ENCODE measurements at regions not wholly inside any gene's neighbourhood (a gene's known extent, or its start where the extent isn't known, plus 50 kb on each side); places are given as distances from the start of the nearest gene placed in this dataset.

DNA sequence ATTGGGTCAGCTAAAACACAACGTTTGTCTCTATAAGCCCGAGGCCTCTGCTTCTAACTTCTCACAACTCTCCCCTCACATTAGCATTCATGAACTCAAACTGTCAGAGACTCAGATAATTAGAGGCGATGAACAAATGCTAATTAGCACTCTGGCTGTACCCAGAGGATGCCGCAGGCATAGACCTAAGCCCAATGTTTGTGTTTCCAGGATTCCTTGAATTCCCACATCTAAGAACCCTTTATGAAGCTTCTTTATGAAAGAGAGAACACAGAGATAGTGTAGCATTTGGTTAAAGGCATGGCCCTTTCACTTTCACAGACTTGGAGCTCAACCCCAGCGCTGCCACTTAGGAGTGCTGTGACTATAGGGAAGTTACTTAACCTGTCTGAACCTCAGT, 512.2 kb downstream of the GRIN2A start:
- TF ChIP-seq, protein P1, sequence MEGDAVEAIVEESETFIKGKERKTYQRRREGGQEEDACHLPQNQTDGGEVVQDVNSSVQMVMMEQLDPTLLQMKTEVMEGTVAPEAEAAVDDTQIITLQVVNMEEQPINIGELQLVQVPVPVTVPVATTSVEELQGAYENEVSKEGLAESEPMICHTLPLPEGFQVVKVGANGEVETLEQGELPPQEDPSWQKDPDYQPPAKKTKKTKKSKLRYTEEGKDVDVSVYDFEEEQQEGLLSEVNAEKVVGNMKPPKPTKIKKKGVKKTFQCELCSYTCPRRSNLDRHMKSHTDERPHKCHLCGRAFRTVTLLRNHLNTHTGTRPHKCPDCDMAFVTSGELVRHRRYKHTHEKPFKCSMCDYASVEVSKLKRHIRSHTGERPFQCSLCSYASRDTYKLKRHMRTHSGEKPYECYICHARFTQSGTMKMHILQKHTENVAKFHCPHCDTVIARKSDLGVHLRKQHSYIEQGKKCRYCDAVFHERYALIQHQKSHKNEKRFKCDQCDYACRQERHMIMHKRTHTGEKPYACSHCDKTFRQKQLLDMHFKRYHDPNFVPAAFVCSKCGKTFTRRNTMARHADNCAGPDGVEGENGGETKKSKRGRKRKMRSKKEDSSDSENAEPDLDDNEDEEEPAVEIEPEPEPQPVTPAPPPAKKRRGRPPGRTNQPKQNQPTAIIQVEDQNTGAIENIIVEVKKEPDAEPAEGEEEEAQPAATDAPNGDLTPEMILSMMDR (IDR thresholded peaks at IDR 0.05) = no peak
- TF ChIP-seq POLR2AphosphoS5 (IDR thresholded peaks at IDR 0.05; ENCODE audit: low read depth, low read length) (no peak), SIN3A (IDR thresholded peaks at IDR 0.05; ENCODE audit: borderline replicate concordance, insufficient read depth, low read depth, low read length) (no peak)
- TF ChIP-seq, protein P2, sequence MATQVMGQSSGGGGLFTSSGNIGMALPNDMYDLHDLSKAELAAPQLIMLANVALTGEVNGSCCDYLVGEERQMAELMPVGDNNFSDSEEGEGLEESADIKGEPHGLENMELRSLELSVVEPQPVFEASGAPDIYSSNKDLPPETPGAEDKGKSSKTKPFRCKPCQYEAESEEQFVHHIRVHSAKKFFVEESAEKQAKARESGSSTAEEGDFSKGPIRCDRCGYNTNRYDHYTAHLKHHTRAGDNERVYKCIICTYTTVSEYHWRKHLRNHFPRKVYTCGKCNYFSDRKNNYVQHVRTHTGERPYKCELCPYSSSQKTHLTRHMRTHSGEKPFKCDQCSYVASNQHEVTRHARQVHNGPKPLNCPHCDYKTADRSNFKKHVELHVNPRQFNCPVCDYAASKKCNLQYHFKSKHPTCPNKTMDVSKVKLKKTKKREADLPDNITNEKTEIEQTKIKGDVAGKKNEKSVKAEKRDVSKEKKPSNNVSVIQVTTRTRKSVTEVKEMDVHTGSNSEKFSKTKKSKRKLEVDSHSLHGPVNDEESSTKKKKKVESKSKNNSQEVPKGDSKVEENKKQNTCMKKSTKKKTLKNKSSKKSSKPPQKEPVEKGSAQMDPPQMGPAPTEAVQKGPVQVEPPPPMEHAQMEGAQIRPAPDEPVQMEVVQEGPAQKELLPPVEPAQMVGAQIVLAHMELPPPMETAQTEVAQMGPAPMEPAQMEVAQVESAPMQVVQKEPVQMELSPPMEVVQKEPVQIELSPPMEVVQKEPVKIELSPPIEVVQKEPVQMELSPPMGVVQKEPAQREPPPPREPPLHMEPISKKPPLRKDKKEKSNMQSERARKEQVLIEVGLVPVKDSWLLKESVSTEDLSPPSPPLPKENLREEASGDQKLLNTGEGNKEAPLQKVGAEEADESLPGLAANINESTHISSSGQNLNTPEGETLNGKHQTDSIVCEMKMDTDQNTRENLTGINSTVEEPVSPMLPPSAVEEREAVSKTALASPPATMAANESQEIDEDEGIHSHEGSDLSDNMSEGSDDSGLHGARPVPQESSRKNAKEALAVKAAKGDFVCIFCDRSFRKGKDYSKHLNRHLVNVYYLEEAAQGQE (IDR thresholded peaks at IDR 0.05; ENCODE audit: insufficient read depth in 1 of 2, low read depth in 2 of 2, low read length in 1 of 2) = no peak
